HG03196 (cell line): ENCODE measurements at regions not wholly inside any gene's neighbourhood (a gene's known extent, or its start where the extent isn't known, plus 50 kb on each side); places are given as distances from the start of the nearest gene placed in this dataset.
"Not testable (repeated sequence)": the region's sequence is repeated elsewhere in the genome, so short reads cannot be mapped to it uniquely, and the experiment has no call there.

Source experiments
- ATAC-seq: cut with Tn5 transposase; IDR thresholded peaks from one replicate; pipeline ENCODE4 v1.9.1; 2021; ENCODE audit not compliant: unreplicated experiment

DNA sequence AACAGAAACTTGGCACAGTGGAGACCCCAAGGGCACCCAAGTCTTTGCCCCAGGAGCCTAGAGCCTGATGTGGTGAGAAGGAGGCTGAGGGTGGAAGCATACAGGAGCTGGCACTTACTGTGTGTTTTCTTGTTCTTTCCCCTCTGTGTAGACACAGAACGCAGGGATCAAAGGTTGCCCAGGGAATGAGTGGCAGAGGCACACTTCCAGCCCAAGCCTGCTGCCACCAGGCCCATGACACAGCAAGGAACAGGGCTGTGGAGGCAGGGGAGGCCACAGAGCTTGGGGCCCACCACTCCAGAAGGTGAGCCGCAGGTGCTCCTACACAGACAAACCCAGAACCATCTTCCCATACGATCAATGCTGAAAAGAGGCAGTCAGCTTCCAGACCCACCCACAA lies 73.9 kb upstream of the S1PR3 start:
- ATAC-seq = no peak

DNA sequence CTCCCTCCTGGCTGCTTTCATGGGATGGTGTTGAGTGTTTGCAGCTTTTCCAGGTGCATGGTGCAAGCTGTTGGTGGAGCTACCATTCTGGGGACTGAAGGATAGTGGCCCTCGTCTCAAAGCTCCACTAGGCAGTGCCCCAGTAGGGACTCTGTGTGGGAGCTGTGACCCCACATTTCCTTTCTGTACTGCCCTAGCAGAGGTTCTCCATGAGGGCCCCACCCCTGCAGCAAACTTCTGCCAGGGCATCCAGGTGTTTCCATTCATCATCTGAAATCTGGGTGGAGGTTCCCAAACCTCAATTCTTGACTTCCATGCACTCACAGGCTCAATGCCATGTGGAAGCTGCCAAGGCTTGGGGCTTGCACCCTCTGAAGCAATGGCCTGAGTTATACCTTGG lies 72.7 kb upstream of the S1PR3 start:
- ATAC-seq = not testable (repeated sequence)

DNA sequence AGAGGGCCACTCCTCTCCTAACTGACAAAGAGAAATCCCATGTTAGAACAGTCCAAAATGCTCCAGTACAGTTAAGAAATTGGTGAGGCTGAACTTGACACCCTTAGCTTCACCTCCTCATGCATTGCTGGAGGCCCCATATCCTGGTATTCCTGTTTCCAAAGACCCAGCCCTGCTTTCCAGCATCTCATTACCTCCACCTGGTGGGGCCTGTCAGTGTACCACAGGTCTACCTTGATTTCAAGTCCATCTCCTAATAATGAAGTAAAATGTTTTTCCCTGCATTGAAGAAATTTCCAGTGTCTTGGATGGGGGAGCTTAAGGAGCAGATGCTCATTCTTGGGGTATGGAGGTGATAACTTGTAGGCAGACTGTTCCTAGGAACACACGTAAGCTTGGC lies 70.6 kb upstream of the S1PR3 start:
- no peak for ATAC-seq

DNA sequence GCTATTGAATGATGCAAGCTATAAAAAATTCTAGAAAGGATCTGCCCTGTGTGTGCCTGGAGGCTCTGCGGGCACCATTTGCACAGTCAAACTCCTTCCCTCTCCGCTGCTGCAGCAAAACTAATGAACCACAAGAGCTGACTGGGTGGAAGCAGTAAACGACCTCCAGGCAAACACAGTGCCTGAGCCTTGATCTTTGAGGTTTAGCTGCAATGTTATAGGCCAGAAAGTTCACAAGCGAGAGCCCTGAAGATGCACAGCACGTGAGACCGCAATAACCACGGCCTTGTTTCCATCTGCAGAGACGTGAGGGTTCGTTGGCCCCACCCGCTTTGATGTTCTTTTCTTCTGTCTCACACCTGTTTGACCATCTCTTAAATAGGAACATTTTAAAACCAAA lies 69.2 kb upstream of the S1PR3 start:
- no peak for ATAC-seq

DNA sequence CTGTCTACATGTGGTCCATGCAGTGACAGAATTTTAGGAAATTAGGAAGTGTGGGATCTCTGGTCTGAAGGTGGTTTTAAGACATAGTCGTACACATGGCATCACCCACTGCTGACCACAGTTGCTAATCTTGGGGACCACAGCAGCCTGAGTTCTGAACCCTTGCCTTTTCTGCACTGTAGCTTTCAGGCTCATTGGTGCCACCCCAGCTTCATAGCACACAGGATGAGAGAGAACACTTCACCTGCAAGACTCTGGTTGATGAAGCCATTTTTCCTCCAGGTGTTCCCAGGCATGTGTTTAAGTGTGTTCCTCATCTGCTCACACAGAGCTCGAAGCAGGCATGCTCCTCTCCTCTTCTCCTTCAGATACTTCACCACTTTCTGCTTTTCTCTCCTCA lies 68.2 kb upstream of the S1PR3 start:
- ATAC-seq = no peak

DNA sequence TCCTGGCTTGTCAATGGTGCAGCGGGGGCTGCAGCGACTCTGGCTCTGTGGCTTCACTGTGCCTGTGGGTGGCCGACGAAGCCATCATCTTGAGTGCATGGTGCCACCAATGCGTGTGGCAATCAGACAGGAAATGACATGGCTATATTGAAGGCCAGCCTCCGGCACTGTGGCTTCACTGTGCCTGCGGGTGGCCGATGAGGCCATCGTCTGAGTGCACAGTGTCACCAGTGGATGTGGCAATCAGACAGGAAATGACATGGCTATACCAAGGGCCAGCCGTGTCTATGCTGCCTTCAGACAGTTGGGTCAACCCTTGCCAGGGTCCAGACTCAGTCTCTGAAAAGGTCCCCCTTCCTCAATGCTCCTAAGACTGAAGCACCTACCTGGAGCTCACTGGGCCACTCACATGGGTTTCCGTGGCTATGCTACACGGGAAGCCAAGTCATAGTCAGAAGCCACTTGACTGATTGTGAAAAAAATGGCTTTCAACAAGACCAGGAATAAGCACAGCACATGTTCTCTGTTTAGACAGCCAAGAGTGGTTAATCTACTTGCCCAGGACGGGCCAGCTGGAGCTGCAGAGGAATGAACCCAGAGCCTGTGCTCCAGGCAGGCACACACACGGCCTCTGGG lies 67.5 kb upstream of the S1PR3 start:
- ATAC-seq = no peak

DNA sequence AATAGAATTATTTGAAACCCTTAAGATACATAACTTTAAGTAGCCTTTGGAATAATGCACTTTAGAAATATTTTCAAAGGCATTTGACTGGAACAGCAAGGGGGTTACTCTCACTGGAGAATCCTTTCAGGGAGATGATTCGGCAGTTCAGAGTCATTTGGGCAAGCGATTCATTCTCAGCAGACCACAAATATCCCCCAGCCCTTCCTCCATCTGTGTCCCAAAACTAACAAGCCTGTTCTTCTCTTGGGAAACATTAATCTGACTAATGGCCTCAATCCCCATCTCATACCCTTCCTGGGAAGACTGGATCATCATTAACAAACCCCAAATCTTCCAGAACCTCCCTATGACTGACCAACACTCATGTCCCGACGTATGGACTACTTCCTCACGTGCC lies 65.8 kb upstream of the S1PR3 start:
- no peak for ATAC-seq

DNA sequence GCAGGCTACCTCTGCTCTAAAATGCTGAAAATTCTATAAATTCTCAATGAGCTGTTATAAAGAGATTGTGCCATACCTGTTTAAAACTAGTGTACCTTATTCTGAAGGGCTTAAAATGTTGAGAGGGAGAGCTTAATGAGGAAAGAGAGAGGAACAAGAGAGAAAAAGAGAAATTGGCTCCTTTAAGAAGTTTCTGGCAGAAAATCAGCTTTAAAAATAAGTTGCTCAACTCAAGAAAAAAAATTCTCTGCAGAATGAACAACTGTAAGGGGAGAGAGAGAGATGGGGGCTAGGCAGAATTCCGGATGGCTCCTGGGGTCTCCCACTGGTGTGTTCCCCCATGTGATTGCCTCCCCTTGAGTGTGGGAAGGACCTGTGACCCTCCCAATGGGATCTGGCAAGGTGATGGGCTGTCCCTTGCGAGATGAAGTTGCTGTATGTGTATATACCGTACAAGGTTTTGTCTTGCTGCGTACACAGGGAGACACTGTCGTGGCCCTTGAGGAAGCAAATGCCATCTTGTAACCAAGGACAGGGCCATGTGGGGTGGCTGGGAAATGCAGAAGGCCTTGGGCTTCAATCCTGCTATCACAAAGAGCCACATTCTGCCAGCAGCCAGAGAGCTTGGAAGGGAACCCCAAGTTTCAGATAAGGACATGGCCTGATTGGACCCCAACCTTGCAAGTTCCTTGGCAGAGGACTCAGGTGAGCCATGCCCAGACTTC lies 64.3 kb upstream of the S1PR3 start:
- ATAC-seq = no peak

DNA sequence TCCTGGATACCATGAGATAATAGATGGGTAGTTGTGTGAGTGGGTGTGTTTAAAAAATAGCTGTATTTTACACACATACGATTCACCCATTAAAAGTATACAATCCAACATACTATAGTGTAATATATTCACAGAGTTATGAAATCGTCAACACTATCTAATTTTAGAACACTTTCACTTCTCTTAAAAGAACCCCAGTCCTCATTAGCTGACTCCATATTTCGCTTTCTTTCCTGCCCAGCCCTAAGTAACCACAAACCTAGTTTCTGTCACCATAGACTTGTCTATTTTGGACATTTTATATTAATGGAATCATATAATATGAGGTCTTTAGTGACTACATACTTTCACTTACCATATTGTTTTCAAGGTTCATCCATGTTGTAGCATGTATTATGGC lies 63.8 kb upstream of the S1PR3 start:
- ATAC-seq = no peak

DNA sequence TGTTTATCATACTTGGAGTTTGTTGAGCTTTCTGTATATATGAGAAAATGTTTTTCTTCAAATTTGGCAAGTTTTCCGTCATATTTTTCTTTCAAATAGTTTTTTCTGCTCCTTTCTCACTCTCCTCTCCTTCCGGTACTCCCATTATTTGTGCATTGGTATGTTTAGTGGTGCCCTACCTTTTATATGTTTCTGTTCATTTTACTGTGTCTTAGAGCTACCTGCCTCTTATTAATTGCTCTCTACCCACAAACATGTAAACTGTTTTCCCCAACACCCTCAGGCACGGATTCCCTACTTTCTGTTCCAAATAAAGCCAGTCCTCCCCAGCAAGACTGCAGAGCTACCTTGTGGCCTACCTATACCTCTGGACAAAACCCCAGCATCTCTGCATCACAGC lies 60.6 kb upstream of the S1PR3 start:
- no peak for ATAC-seq

DNA sequence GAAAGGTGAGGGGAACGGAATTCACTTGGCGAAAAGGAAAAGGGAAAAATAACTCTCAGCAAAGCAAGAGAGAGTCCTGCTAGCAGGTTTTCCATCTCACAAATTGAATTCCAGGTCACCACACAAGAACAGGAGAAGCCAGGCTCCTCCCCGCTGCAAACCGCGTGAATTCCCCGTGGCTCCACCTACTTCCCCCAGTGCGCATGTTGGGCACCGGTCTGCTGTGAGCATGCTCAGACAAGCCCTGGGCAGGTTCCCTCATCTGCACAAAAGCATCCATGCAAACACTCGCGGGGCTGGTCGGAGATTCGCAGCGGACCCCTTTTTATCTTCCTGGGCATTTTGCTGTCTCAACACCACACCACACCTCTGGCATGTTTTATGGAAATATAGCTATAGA lies 58.5 kb upstream of the S1PR3 start:
- ATAC-seq = no peak

DNA sequence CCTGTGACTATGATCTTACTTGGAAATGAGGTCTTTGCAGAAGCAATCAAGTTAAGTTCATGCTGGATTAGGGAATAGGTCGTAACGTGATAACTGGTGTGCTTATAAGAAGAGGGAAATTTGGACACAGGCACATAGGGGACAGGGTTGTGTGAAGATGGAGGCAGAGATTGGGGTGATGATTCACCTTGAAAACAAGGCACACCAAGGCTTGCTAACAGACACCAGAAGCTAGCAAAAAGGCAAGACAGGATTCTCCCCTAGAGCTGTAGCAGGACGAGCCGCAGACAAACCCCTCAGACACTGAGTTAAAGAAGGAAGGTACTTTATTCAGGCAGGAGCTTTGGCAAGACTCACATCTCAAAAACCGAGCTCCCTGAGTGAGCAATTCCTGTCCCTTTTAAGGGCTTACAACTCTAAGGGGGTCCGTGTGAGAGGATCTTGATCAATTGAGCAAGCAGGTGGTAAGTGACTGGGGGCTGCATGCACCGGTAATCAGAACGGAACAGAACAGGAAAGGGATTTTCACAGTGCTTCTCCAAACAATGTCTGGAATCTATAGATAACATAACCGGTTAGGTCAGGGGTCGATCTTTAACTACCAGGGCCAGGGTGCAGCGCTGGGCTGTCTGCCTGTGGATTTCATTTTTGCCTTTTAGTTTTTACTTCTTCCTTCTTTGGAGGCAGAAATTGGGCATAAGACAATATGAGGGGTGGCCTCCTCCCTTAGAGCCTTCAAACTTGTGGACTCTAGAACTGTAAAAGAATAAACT lies 57.5 kb upstream of the S1PR3 start:
- no peak for ATAC-seq

DNA sequence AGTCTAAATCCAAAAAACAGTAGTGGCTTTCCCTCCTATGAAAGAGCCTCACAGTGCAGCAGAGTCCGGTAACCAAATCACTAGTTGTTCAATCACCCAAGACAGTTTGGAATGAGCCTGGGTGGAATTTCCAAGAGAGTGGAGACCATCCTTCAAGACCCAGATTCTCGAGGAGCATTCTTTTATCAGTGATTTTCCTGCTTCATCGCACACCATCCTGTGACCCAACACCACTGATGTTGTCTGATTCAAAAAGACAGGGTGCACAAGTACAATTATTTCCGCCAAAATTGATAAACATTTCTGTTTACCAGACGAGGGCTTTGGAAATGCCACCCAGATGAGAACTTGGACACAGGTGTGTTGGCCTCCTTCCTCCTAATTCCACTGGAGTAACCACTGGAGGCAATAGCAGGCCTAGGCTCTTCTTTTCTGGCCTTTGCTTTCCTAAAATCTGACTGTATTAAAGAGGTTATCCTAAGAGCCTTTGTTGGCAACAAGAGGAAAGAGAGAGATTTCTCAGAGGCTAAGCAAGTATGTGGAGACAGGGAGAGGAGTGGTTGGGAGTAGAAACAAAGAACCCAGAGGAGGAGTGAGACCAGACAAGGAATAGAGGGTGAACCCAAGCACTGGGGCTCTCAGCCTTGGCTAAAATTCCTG lies 56.3 kb upstream of the S1PR3 start:
- ATAC-seq = no peak

DNA sequence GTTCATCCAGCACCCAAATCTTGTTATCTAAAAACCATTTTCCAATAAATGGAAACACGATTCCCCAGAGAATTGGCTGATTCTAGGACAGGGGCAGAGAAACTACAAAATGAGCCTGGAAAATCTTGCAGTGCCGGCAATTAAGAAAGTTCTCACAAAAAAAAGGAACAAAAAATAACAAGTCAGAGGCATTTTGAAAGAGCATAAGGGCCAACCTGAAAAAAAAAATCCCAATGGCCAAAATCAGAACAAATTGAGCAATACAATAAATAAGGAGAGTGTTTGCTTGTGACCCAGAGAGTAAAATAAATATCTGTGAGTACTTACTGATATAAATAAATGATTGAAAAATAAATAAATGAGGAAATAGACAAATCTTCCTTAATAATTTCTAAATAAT lies 55.1 kb upstream of the S1PR3 start:
- no peak for ATAC-seq

DNA sequence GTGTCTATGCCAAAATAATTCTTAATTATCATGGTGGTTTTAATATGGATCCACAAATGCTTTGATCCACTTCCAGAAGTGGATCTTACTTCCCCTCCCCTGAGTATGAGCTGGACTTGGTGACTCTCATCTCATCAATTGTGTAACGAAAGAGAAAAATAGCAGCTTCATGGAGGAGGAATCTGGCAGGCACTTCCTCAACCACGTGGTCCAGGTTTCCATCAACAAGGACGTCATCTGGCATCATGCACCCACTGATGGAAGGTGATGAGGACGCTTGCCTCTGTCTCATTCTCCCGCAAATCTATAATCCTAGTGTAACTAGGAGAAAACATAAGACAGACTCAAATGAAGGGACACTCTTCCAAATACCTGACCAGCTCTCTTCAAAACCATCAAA lies 54.6 kb upstream of the S1PR3 start:
- no peak for ATAC-seq

DNA sequence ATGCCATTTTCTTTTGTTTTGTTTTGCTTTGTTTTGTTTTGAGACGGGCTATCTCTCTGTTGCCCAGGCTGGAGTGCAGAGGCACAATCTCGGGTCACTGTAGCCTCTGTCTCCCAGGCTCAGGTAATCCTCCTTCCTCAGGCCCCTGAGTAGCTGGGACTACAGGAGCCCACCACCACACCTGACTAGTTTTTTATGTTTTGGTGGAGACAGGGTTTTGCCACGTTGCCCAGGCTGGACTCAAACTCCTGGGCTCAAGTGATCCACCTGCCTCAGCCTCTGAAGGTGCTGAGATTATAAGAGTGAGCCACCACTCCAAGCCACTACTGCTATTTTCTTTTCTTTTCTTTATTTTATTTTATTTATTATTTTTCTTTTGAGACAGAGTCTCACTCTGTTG lies 54.0 kb upstream of the S1PR3 start:
- no peak for ATAC-seq

DNA sequence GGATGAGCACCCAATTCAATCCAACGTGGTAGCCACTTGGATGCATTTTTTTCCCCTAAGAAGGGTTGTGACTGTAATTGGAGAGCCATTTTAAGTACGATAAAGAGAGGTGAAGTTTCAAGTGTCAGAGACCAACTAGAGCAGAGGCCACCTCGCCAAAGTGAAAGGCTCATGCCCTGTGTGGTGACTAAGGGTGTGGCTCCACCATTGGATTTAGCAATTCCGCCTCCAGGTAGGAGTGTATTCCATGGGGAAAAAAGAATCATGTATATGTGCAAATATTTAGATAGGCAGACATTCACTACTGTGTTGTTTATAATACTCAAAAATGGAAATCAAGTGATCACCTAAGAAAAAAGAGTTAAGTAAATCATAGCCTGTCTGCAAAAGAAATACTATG lies 53.1 kb upstream of the S1PR3 start:
- no peak for ATAC-seq
